NCI-H526 (cell line): ENCODE measurements at regions not wholly inside any gene's neighbourhood (a gene's known extent, or its start where the extent isn't known, plus 50 kb on each side); places are given as distances from the start of the nearest gene placed in this dataset.
"Not testable (repeated sequence)": the region's sequence is repeated elsewhere in the genome, so short reads cannot be mapped to it uniquely, and the experiment has no call there.

Experiments
- DNase-seq, 2 experiments: peaks; one replicate each; lab custom pipeline; 2025; lab: John Stamatoyannopoulos, UW

- DNase-seq = no peak
These were observed 1490.7 kb downstream of the SUCLG1 start for GRCh38 chr2:82968358-82968757.

GRCh38 chr2:82964341-82964740 lies 1494.7 kb downstream of the SUCLG1 start:
- DNase-seq = no peak

- no peak for DNase-seq
These were observed 1499.4 kb downstream of the SUCLG1 start for GRCh38 chr2:82959727-82960126.

GRCh38 chr2:82954868-82955267 lies 1504.2 kb downstream of the SUCLG1 start:
- DNase-seq = no peak

GRCh38 chr2:82939211-82939610 lies 1519.9 kb downstream of the SUCLG1 start:
- no peak for DNase-seq

- not testable (repeated sequence) for DNase-seq
These were observed 1520.7 kb downstream of the SUCLG1 start for GRCh38 chr2:82938321-82938845.

GRCh38 chr2:82913566-82913965 lies 1545.5 kb downstream of the SUCLG1 start:
- no peak for DNase-seq

GRCh38 chr2:82896117-82896516 lies 1563.0 kb downstream of the SUCLG1 start:
- DNase-seq = no peak

GRCh38 chr2:82893190-82893589 lies 1565.9 kb downstream of the SUCLG1 start:
- DNase-seq = no peak

- DNase-seq = no peak
These were observed 1579.3 kb downstream of the SUCLG1 start for GRCh38 chr2:82879803-82880202.

- DNase-seq = no peak
These were observed 1583.2 kb downstream of the SUCLG1 start for GRCh38 chr2:82875858-82876257.

GRCh38 chr2:82857967-82858366 lies 1601.1 kb downstream of the SUCLG1 start:
- no peak for DNase-seq

GRCh38 chr2:82853299-82853698 lies 1605.8 kb downstream of the SUCLG1 start:
- DNase-seq = no peak

GRCh38 chr2:82852787-82853186 lies 1606.3 kb downstream of the SUCLG1 start:
- DNase-seq = no peak

- no peak for DNase-seq
These were observed 1610.8 kb downstream of the SUCLG1 start for GRCh38 chr2:82848285-82848684.

GRCh38 chr2:82839036-82839435 lies 1620.0 kb downstream of the SUCLG1 start:
- no peak for DNase-seq

- no peak for DNase-seq
These were observed 1621.3 kb downstream of the SUCLG1 start for GRCh38 chr2:82837588-82838304.

- no peak for DNase-seq
These were observed 1624.2 kb downstream of the SUCLG1 start for GRCh38 chr2:82834893-82835292.

- DNase-seq = no peak
These were observed 1631.7 kb downstream of the SUCLG1 start for GRCh38 chr2:82827426-82827825.

GRCh38 chr2:82826437-82826836 lies 1632.6 kb downstream of the SUCLG1 start:
- DNase-seq = no peak

- no peak for DNase-seq
These were observed 1633.5 kb downstream of the SUCLG1 start for GRCh38 chr2:82825410-82826090.

GRCh38 chr2:82823892-82824291 lies 1635.2 kb downstream of the SUCLG1 start:
- no peak for DNase-seq

- DNase-seq = no peak
These were observed 1639.1 kb downstream of the SUCLG1 start for GRCh38 chr2:82819951-82820350.
